ENCODE measurements at regions not wholly inside any gene's neighbourhood (a gene's known extent, or its start where the extent isn't known, plus 50 kb on each side); places are given as distances from the start of the nearest gene placed in this dataset.

DNA sequence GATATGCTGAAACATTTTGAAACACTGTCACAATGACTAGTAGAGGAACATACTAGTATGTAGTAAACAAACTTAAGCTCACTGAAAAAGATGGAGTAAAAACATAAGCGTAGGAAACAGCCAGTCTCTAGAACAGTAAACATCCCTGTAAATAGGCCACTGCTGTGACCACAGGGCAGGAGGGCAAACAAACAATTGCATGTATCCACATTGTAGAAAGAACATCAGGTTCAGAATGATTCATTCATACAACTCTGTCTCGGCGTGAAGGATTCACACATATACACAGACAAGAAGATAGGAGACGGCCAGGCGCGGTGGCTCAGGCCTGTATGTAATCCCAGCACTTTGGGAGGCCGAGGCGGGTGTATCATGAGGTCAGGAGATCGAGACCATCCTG lies 390.1 kb downstream of the IRS2 start:
- intact Hi-C loops (cut with DNase I, micrococcal nuclease), result no loop called here
- no peak for ATAC-seq (ENCODE audit: poor library complexity)
- Histone ChIP-seq H3K9me3 (ENCODE audit: control insufficient read depth in 1 of 2, insufficient read depth in 1 of 2, low read length in 2 of 2) (no peaks in the 10 kb centered on the region), H3K36me3 (ENCODE audit: insufficient read depth, low read length) (no peaks in the 10 kb centered on the region), H3K4me3 (ENCODE audit: low read length) (no peak overlapping the region), H3K27ac (ENCODE audit: low read depth in 1 of 2, low read length in 2 of 2) (no peak overlapping the region), H3K27me3 (ENCODE audit: control insufficient read depth in 1 of 2, insufficient read depth in 2 of 2, low read length in 2 of 2) (no peaks in the 10 kb centered on the region), H3K4me1 (ENCODE audit: insufficient read depth, low read length) (no peaks in the 10 kb centered on the region)
- ChIA-PET CTCF (no interaction called here), POLR2A (no interaction called here)
- Mint-ChIP-seq H3K36me3 (ENCODE audit: low read depth) (no peaks in the 10 kb centered on the region), H3K4me3 (no peak overlapping the region), H3K9me3 (no peaks in the 10 kb centered on the region), H3K27ac (no peak overlapping the region), H3K27me3 (no peaks in the 10 kb centered on the region), H3K4me1 (ENCODE audit: low read depth) (no peaks in the 10 kb centered on the region)
- no peak for DNase-seq
- TF ChIP-seq, protein P1, sequence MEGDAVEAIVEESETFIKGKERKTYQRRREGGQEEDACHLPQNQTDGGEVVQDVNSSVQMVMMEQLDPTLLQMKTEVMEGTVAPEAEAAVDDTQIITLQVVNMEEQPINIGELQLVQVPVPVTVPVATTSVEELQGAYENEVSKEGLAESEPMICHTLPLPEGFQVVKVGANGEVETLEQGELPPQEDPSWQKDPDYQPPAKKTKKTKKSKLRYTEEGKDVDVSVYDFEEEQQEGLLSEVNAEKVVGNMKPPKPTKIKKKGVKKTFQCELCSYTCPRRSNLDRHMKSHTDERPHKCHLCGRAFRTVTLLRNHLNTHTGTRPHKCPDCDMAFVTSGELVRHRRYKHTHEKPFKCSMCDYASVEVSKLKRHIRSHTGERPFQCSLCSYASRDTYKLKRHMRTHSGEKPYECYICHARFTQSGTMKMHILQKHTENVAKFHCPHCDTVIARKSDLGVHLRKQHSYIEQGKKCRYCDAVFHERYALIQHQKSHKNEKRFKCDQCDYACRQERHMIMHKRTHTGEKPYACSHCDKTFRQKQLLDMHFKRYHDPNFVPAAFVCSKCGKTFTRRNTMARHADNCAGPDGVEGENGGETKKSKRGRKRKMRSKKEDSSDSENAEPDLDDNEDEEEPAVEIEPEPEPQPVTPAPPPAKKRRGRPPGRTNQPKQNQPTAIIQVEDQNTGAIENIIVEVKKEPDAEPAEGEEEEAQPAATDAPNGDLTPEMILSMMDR (IDR thresholded peaks at IDR 0.05), result no peak

DNA sequence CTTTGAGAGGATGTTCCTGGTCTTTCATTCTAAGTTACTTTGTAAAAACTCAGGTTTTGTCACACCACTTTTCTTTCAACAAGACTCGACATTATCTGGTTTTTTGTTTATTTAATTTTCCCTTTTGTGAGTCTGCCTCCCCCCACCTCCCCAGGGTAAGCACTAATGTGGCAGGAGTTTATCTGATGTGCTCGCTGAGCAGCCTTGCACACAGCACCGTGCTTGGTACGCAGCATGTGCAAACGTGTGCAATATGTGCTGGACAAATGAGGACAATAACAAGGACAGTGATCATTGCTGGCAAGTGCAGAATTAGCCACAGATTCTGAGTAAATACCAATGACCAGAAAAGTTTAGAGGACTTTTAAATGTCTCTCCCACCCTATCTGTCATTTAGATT lies 391.4 kb downstream of the IRS2 start:
- H3K36me3 Mint-ChIP-seq (ENCODE audit: low read depth), result no peaks in the 10 kb centered on the region
- ChIA-PET CTCF (no interaction called here), POLR2A (no interaction called here)
- H3K9me3 Mint-ChIP-seq, result no peaks in the 10 kb centered on the region
- ATAC-seq (ENCODE audit: poor library complexity) (no peak), DNase-seq (no peak)
- TF ChIP-seq, protein P1 (IDR thresholded peaks at IDR 0.05), result no peak
- H3K9me3 ChIP-seq (ENCODE audit: control insufficient read depth in 1 of 2, insufficient read depth in 1 of 2, low read length in 2 of 2), result no peaks in the 10 kb centered on the region
- intact Hi-C loops (cut with DNase I, micrococcal nuclease), result no loop called here
- no peak overlapping the region for H3K27ac Mint-ChIP-seq
- H3K4me3 Mint-ChIP-seq, result no peak overlapping the region
- no peaks in the 10 kb centered on the region for H3K27me3 Mint-ChIP-seq
- no peaks in the 10 kb centered on the region for H3K4me1 ChIP-seq (ENCODE audit: insufficient read depth, low read length)
- no peaks in the 10 kb centered on the region for H3K27me3 ChIP-seq (ENCODE audit: control insufficient read depth in 1 of 2, insufficient read depth in 2 of 2, low read length in 2 of 2)
- H3K4me3 ChIP-seq (ENCODE audit: low read length), result no peak overlapping the region
- no peaks in the 10 kb centered on the region for H3K4me1 Mint-ChIP-seq (ENCODE audit: low read depth)
- no peaks in the 10 kb centered on the region for H3K36me3 ChIP-seq (ENCODE audit: insufficient read depth, low read length)
- no peak overlapping the region for H3K27ac ChIP-seq (ENCODE audit: low read depth in 1 of 2, low read length in 2 of 2)

DNA sequence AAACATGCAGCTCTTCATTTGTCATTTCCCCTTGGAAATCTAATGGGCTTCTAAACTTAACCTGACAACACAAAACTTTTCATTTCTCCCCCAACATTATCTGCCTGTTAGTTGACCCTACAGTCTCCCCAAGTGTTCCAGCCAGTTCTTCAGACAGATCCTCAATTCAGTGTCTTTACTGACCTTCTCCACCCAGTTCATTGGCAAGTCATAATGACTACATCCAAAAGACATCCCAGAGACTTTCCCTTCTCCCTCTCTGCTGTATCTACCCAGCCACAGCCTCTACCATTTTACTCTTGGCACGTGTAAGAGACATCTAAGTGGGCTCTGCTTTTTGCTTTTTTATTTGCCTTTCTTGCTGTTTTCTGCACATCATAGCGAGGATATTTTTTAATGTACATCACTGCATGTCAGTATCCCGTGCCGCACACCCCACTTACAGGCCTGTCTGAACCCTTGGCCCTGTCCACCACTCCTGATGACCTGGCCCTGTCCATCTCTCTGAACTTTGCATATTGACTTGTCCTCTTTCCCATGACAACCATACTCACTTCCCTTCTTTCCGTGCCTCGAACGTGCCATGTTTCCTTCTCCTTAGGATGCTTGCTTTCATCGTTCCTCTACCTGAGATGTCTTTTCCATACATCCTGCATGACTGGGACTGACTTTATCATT lies 391.9 kb downstream of the IRS2 start:
- ChIA-PET POLR2A (no interaction called here), CTCF (no interaction called here)
- no peak for DNase-seq
- no peak for ATAC-seq (ENCODE audit: poor library complexity)
- Histone ChIP-seq H3K36me3 (ENCODE audit: insufficient read depth, low read length) (no peaks in the 10 kb centered on the region), H3K27me3 (ENCODE audit: control insufficient read depth in 1 of 2, insufficient read depth in 2 of 2, low read length in 2 of 2) (no peaks in the 10 kb centered on the region), H3K4me3 (ENCODE audit: low read length) (no peak overlapping the region), H3K9me3 (ENCODE audit: control insufficient read depth in 1 of 2, insufficient read depth in 1 of 2, low read length in 2 of 2) (no peaks in the 10 kb centered on the region), H3K4me1 (ENCODE audit: insufficient read depth, low read length) (no peaks in the 10 kb centered on the region), H3K27ac (ENCODE audit: low read depth in 1 of 2, low read length in 2 of 2) (no peak overlapping the region)
- intact Hi-C loops (cut with DNase I, micrococcal nuclease), result no loop called here
- no peaks in the 10 kb centered on the region for H3K36me3 Mint-ChIP-seq (ENCODE audit: low read depth)
- TF ChIP-seq, protein P1 (IDR thresholded peaks at IDR 0.05), result no peak
- H3K27me3 Mint-ChIP-seq, result no peaks in the 10 kb centered on the region
- H3K4me3 Mint-ChIP-seq, result no peak overlapping the region
- H3K9me3 Mint-ChIP-seq, result no peaks in the 10 kb centered on the region
- no peak overlapping the region for H3K27ac Mint-ChIP-seq
- no peaks in the 10 kb centered on the region for H3K4me1 Mint-ChIP-seq (ENCODE audit: low read depth)

Measured in CD4-positive, alpha-beta T cell (primary cell).